GM12874 (cell line): ENCODE measurements at regions not wholly inside any gene's neighbourhood (a gene's known extent, or its start where the extent isn't known, plus 50 kb on each side); places are given as distances from the start of the nearest gene placed in this dataset.

Experiments
- TF ChIP-seq, protein P1 (sequence below): IDR thresholded peaks from 2 replicates; pipeline ENCODE4 v1.5.1; 2011; ENCODE audit warnings: low read depth, mild to moderate bottlenecking, control low read depth, low read length, moderate library complexity; ENCODE audit not compliant: insufficient read depth

DNA sequence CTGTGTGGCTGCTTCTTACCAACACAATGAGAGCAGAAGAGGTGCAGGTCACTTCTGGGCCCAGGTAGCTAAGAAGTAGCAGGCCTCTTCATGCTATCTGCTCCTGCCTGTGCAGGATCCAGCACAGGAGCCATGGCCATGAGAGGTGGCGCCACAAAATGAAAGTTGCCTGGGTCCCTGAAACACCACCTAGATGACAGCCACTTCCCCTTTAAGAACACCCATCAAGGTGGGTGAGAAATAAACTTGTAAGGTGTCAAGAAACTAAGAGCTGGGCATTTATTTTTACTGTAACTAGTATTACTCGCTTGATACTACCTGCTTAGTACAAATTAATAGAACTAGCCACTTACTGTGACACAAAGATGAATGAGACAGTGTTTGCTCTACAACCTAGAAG, 484.6 kb upstream of the TBL1XR1 start:
- TF ChIP-seq, protein P1, sequence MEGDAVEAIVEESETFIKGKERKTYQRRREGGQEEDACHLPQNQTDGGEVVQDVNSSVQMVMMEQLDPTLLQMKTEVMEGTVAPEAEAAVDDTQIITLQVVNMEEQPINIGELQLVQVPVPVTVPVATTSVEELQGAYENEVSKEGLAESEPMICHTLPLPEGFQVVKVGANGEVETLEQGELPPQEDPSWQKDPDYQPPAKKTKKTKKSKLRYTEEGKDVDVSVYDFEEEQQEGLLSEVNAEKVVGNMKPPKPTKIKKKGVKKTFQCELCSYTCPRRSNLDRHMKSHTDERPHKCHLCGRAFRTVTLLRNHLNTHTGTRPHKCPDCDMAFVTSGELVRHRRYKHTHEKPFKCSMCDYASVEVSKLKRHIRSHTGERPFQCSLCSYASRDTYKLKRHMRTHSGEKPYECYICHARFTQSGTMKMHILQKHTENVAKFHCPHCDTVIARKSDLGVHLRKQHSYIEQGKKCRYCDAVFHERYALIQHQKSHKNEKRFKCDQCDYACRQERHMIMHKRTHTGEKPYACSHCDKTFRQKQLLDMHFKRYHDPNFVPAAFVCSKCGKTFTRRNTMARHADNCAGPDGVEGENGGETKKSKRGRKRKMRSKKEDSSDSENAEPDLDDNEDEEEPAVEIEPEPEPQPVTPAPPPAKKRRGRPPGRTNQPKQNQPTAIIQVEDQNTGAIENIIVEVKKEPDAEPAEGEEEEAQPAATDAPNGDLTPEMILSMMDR: no peak

DNA sequence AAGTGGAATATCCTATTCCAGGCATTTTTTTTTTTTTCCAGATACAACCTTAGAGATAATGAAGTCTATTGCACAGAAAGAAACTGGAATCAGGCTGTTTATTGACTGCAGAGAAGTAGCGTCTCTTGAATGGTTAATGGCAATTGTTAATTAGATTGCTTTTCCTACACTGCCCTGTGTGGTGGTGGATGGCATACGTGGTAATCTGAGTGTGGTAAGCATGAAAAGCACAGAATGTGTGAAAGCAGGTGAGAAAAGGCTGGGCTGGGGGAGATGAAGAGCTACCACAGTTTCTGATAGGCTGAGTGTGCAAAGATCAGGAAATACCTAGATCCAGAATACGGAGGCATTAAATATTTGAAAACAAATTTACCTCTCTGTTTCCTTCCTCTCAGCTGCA, 486.3 kb upstream of the TBL1XR1 start:
- TF ChIP-seq, protein P1: no peak

DNA sequence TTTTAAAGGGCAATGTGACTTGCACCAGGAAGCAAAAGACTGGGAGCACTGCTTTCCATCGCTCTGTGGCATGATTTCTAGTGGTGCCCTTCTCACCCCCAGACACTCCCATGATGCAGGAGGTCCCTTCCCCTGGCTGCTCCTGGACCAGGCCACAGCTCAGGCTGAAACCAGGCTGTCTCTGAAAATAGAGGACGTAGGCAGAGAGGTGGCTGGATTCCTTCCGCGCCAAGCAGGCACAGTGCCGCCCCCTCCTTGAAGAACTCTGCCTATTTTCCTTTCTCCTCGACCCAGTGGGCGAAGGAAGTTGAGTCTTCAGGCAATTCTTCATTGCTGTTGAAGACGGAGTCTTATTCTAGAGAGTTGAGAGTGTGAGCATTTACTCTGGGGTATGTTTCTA, 489.4 kb upstream of the TBL1XR1 start:
- TF ChIP-seq, protein P1: no peak

DNA sequence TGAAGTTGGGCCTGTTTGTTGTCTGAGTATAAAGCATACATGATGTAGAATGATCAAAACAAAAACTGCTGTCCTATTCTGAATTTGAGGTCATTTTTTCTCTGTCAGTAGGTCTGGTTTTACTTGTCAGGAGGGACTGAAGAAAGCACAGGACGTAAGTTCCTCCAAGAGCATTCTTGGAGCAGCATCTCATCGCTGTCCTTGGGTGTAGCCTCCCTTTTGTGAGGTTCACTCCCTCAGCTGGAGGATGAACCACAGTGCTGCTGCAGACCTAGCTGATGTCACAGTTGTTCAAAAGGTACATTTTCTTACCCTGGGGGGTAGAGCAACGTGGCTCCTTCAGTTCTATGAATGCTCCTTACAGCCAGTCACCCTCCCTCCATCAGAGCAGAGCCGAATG, 490.0 kb upstream of the TBL1XR1 start:
- TF ChIP-seq, protein P1: no peak

DNA sequence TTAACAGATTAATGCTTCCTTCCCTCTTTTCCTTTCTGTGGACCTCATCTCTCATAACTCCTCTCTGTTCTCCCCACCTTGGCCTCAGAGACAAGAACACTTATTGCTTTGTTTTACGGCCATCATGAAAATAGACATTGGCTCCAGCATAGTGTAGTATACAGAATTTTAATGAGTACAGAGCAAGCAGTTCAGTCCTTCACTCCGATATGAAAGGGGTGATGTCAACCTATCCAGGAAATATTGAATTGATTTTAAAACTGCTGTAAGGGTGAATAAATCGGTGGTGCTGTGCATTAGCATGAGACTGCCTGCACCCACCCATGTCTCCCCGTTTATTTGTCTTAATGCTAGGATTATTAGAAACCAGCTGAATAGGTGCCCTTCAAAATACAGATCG, 490.9 kb upstream of the TBL1XR1 start:
- TF ChIP-seq, protein P1: no peak

DNA sequence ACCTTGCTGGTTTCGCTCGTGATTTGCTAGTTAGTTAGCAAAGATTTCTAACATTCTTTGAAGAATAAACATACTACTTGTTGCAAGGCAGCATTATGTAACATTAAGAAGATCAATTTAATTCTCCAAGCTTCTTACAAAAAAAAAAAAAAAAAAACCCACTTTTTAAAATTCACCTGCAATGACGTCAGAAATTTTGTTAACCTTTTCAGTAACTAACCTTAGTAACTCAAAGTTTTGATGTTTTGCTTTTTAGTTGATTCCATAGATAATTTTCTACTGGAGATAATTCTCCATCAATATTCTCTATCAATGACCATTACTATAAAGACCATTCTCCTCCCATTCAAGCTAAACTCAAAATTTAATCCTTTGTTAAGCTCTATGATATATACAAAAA, 491.8 kb upstream of the TBL1XR1 start:
- TF ChIP-seq, protein P1: no peak

DNA sequence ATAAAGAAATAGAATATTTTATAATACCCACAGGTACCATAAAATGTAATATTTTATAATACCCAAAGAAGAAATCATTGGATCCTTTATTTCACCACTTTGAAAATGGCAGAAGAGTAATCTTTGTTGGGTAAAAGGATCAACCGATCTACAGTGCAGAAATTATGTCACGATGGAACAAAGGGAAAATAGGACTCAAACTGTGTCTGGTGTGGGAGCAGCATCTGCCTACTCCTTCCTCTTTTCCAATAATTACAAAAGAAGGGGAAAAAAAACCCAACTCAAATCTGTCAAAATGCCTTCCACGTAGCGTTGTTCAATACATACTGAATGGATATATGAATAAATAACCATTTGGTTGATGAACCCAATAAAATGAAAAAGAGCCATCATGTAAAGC, 492.6 kb upstream of the TBL1XR1 start:
- TF ChIP-seq, protein P1: no peak

DNA sequence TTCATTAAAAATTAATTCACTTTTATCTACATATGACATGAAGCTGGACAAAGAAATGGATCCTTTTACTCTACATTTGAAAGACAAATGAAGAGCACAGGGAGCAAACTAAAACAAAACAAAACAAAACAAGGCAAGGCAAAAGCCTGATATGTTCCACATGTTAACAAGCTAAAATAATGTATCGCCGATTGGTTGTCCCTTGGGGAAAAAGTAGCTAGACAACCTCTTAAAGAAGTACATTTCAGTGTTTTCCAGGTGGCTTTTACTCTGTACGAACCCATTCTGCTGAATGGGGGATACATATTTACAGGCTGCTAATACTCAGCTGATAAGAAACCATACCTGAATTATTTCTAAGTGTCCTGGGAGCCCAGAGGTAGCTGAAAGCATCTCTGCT, 493.0 kb upstream of the TBL1XR1 start:
- TF ChIP-seq, protein P1: no peak
